GM21529 (cell line): ENCODE measurements at regions not wholly inside any gene's neighbourhood (a gene's known extent, or its start where the extent isn't known, plus 50 kb on each side); places are given as distances from the start of the nearest gene placed in this dataset.
"Not testable (repeated sequence)": the region's sequence is repeated elsewhere in the genome, so short reads cannot be mapped to it uniquely, and the experiment has no call there.

Experiments used
- ATAC-seq: cut with Tn5 transposase; IDR thresholded peaks from one replicate; pipeline ENCODE4 v1.9.1; 2021; ENCODE audit not compliant: unreplicated experiment

DNA sequence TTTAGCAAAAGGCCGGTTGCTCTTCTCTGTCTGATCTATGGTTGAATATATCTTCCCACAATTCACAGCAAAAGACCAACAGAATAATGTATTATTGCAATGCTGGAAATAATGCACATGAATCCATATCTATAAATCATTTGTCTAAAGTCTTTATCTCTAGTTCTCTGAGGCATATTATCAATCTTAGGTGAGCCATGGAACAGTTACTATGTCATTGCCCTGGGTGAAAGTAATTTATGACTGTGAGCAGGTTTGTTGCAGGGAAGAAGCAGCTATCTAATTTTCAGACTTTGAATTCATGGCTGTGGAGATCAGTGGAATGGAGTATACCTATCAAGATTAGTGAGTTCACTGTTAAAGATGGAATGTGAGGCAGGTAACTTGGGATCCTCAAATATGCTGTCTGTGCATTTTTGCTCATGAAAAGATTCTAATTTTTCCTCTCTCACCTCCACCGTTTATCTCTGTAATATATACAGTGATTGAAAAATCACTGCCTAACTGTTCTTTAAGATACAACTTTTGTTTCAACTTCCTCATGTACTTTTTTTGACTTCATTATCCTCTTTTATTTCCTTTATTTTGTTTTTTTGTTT is 256.8 kb upstream of the ARSJ start:
- no peak for ATAC-seq

DNA sequence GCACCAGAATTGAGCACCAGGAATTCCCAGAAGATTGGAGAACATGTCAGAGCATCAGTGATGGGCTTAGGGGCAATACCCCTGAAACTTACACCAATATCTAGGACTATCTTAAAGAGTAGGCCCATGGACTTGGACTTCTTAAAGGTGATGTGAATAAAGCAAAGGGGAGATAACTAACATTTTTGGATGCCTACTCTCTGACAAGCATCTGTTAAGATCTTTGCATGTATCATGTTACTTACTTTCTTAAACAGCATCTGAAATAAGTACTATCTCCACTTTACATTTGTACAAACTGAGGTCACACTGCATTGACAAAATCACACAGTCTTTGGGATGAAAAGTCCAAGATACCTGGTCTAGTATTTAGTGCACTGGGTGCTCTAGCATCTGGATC is 258.6 kb upstream of the ARSJ start:
- no peak for ATAC-seq

DNA sequence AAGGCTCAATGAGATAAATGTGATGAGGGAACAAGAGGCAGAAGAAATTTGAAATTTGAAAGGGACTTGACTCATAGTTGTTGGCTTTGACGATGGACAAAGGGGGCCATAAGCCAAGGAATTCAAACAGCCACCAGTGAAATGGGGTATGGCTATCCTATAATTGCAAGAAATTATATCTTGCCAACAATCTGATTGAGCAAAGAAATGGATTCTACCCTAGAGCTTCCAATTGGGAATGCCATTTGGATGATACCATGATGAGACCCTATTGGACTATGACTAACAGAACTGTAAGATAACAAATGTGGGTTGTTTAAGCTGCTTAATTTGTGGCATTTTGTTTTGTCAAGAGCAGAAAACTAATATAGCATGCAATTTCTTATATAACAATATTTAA is 270.1 kb upstream of the ARSJ start:
- ATAC-seq, result no peak

DNA sequence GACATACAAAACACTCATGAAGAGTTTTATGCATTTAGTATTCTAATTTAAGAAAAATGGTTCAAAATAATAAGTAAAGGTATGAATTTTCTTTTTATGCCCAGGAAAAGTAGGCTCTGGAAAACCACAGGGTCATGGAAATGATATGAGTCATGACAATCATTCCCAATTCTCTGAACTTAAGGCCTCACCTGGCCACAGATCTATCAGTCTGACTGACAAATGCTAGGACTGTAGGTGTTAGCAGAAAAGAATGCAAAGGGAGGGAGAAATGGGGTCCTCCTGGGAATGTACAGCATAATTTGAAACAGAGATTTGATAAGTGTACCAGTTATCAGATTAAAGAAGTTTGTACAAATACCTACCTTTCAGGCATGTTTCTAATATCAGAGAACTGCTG is 270.5 kb upstream of the ARSJ start:
- no peak for ATAC-seq

GRCh38 chr4:114250439-114250891 is 271.0 kb upstream of the ARSJ start:
- no peak for ATAC-seq

GRCh38 chr4:114251020-114251419 is 271.6 kb upstream of the ARSJ start:
- ATAC-seq, result no peak

DNA sequence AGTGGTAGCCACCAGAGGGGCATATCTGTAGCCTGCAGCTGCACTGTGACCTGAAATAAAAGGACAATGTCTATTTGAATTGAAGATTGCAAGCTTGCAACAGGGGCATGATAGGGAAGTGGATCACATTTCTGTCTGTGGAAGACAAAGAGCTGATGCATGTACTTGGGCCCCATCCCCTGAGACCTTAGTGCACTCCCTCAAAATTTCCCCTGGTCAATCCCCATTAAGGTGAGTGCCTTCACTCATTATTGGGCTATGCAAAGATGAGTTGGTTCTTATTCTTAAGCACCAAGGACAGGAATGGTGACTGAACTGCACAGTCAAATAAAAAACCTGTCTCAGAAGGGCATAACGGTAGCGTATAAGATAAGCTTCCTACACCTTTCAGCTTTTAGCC is 273.1 kb upstream of the ARSJ start:
- no peak for ATAC-seq

GRCh38 chr4:114257501-114257900 is 278.1 kb upstream of the ARSJ start:
- no peak for ATAC-seq

- ATAC-seq, result not testable (repeated sequence)
Measured at GRCh38 chr4:114262421-114262820, 283.0 kb upstream of the ARSJ start.

DNA sequence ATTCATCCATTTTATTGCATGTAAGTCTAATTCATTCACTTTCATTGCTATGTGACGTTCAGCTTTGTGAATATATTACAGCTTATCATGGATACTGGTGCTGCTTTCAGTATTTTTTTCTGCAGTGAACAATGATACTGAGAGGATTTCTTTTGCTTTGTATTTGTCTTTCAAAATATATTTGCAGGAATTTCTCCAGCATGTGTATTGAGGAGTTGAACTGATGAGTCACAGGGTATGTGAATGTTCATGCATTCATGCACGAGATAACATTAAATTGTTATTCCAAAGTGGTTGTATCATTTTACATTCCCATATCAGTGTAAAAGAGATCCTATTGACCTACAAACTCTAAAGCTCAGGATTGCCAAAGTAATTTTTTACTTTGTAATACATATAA is 283.8 kb upstream of the ARSJ start:
- ATAC-seq, result no peak

DNA sequence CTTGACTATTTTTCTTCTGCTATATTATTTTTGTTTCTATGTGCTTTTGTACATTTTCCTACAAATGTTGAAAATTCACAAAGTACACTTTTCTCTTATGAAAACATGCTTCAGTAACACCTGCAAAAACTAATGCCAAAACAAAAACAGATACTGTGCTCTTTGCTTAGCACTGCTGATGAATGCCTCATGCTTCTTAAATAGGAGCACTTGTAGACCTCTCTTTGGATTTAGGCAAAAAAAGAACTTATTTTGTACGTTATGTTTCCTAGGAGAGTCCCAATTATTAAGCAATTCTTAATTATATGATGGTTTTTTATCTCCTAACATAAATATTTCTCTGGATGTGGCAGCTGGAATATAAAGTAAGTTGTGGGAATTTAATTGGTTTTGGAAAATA is 285.0 kb upstream of the ARSJ start:
- ATAC-seq, result no peak

DNA sequence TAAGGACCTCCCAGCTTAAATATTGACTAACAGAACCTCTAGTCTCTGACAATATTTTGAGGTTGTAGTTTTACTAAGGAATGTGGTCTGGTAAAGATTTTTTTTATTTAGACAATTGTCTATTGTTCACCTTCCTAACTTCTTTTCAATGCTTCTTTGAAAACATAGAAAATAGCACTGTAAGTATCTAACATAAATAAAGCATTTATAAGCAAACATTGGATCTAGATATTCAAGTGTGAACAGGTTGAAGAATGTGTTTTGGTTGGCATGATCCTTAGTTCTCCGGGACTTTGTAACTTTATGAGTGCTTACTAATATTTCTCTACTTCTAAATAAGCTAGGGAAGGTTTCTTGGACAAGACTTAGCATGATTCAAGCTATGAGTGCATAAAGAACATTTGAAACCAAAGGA is 285.4 kb upstream of the ARSJ start:
- no peak for ATAC-seq

DNA sequence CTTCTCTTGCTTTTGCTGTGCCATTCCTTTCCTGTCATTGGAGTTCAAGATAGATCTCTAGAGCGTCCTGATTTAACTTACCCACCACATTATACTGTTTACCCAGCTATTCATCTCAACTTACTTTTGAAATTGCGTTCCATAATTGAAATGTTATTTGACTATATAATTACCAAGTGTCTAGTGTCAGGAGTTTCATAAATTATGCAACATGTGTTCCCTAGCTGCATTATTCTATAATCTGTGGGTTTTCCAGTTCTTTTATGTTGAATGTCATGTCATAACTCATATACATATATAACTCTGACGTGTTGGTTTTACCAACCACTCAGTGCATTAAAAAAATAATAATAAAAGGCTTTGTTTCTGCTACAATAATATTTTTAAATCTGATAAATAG is 285.9 kb upstream of the ARSJ start:
- ATAC-seq, result no peak

DNA sequence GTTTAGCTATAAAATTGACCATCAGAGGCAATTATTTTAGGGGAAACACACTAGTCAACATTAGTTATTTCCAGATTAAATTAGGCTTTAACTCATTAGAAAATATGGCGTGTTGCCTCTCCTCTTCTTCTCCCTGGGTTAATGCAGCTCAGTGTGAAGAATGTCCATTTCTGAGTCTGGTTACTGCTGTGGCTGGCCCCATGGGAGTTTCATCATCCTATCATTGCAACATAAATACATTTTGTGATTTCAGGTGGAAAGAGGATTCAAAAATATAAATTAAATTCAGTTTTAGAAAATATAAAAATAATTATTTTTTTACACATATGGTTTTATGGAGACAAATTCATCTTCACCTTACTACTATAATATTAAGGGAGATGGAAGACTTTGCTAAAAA is 288.5 kb upstream of the ARSJ start:
- ATAC-seq, result no peak

GRCh38 chr4:114271031-114271430 is 291.6 kb upstream of the ARSJ start:
- no peak for ATAC-seq

DNA sequence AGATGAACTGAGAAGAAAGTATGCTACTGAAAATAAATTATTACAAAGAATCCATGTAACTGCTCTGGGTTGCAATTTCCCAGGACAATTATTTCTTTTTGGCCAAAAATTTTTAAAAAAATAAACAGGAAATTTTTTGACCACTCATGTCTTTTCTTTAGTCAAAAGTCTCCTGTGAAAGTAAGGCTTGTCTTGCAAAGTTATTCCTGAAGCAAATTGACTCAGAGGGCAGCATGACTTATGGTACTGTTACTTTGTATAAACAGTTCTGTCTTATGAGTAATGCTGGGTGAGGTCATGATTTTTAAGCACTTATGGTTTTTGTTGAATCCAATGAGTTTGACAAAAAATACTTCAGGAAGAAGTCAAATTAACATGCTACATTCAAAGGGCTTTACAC is 292.8 kb upstream of the ARSJ start:
- no peak for ATAC-seq

- no peak for ATAC-seq
Measured at GRCh38 chr4:114273238-114273637, 293.8 kb upstream of the ARSJ start.

DNA sequence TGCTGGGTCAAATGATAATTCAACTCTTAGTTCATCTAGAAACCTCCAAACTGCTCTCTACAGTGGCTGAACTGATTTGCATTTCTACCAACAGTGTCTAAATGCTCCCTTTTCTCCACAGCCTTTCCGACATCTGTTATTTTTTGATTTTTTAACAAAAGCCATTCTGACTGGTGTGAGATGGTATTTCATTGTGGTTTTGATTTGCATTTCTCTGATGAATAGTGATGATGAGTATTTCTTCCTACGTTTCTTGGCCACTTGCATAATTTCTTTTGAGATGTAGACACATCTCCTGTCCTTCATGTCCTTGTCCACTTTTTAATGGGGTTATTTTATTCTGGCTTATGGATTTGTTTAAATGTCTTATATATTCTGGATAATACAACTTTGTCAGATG is 298.2 kb upstream of the ARSJ start:
- ATAC-seq, result no peak

DNA sequence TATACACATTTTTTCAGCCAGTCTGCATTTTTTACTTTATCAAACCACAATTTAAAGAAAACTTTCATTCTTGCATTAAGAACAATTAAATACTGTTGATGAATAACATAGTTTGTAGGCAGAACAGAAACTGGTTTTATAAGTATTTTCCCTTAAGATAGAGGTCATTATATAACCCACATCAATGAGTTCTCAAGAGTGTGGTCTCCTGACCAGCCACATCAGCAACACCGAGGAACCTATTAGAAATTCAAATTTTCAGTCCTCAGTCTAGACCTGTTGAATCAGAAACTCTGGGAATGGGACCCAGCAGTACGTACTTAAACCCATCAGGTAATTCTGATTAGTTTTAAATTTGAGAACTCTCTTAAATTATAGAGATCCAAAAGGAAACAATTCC is 299.6 kb upstream of the ARSJ start:
- no peak for ATAC-seq

- no peak for ATAC-seq
Measured at GRCh38 chr4:114279711-114280110, 300.3 kb upstream of the ARSJ start.

DNA sequence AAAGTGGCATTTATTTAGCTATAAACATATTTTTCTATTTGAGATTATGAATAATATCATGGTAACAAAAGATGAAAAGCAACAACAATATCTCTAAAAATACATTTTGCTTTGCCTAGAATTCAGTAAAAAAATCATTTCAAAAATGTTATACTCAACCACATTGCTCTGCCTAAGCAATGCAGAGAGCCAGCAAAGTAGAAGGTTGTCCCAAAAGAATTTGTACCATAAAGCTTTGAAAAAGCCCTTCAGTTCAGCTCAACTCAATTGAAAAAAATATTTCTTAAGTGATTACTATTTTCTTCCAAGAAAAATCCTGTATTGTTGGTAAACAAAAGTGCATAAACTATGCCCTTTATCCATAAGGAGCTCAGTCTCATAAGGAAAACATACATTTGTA is 301.2 kb upstream of the ARSJ start:
- no peak for ATAC-seq

GRCh38 chr4:114281164-114281960 is 301.9 kb upstream of the ARSJ start:
- ATAC-seq, result no peak

DNA sequence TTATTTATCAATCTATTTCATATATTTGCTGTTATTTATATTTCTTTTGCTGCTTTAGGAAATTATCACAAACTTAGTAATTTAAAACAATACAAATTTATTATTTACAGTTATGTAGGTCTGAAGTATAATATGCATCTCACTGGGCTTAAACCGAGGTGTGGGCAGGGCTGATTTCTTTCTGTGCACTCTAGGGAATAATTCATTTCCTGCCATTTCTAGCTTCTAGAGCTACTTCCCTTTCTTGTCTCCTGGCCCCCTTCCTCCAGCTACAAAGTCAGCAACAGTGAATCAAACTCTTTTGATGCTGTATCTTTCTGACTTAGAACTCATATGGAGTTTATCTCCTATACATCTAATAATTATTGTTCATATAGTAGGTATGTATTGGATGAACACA is 303.5 kb upstream of the ARSJ start:
- no peak for ATAC-seq
